HG02884 (cell line): ENCODE measurements at regions not wholly inside any gene's neighbourhood (a gene's known extent, or its start where the extent isn't known, plus 50 kb on each side); places are given as distances from the start of the nearest gene placed in this dataset.
"Not testable (repeated sequence)": the region's sequence is repeated elsewhere in the genome, so short reads cannot be mapped to it uniquely, and the experiment has no call there.

Source experiments
- ATAC-seq: cut with Tn5 transposase; IDR thresholded peaks from one replicate; pipeline ENCODE4 v1.9.1; 2021; ENCODE audit warnings: mild to moderate bottlenecking, moderate library complexity; ENCODE audit not compliant: unreplicated experiment

DNA sequence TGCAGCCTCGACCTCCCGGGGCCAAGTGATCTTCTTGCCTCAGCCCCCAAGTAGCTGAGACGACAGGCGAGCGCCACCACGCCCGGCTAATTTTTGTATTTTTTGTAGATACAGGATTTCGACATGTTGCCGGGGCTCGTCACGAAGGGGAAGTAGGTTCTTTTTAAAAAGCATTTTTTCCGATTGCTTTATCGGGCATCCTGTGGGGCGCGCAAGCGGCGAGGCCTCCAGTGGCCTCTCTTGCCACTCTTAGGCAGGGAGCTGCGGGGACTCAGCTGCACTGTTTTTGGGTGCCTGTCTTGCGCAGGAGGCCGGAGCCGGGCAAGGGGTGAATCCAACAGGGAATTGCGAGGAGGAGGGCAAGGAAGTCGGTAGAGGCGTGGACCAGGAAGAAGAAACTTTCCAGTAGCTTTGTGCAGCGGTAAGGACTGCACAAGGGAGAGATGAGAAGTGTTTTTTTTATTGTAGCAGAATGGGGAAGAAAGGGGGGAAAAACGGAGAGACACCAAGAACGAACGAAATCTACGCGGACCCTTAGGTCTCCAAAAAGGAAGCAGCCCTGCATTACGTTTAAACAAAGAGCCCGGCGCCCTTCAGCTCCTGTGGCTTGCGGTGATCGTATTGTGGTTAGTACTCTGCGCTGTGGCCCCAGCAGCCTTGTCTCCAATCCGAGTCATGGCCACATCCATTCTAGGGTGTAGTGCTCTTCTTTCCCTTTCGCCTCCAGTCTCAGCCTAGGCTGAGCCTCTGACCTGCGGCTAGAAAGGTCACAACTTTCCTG lies 164.8 kb downstream of the PPIAL4G start:
- no peak for ATAC-seq

DNA sequence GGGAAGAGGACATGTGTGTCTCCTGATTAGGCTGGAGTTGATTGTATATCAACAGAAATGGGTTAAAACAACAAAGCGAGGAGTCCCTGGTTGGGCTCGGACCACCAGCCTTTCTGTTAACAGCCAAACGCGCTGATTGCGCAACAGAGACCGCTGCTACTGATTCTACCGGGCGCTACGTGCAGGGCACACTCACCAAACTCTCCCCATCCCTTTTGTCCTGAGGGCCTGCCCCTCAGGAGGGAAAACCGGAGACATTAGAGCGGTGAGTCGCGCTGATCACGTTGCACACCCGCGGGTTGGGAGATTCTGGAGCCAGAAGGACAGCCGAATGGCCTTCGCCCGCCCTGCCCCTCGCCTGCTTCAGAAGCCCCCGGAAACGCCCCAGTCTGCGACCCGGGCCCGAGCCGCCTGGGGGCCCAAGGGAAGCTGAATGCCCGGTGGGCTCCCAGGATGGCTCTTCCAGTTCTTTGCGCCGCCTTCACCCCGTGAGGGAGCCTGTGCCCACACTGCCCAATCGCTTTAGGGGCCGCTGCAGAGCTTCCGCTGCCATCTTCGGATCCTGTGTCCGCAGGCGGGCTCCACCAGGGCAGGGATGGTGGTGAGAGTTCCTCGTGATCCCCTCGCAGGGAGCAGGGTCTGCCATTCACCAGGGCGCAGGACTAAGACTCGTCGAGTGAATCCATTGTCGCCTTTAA lies 165.4 kb upstream of the NBPF11 start:
- no peak for ATAC-seq

DNA sequence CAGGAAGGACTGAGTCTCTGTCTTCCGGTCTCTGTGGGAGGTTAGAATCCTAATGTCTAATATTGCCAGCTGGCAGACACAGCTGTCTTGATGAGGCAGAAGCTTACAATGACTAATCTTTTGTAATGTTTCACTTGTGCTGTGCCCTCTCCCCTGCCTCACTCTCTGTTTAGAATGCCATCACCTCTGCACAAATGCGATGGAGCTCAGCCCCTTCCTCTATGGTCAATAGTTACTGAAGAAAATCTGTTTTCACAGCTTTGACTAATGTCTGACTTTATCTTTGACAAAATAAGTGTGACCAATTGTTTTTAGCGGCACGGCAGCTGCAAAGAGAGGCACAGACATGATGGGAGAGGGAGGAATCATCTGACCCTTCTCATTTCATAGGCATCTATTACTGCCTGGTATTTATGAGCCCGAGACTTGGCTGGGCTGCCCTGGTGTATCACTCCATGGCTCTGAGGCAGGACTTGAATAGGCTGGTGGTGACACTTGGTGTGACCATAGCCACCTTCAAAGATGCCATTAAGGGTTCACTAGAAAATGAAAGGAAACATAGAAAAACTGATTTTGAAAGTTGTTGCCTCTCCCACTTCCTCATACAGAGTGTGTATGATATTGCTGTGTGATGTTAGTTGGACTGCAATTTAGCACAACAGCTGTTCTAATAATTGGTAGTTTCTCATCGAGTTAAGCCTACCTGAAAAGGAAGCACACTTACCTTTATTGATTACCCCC lies 163.2 kb upstream of the NBPF11 start:
- no peak for ATAC-seq

DNA sequence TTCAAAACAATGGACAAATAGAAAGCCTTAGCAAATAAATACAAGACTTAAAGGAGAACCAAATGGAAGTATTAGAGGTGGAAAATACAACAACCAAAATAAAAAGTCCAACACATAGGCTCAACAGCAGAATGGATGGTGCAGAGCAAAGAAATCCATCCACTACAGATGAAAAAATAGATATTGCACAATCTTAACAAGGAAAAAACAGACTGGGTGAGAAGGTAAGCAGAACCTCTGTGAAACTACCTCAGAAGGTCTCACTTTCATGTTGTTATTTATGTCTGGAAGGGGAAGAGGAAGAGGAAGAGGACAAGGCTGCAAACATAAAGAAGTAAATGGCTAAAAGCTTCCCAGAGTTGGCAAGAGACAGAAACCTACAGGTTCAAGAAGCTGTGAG lies 158.7 kb upstream of the NBPF11 start:
- ATAC-seq, result no peak

DNA sequence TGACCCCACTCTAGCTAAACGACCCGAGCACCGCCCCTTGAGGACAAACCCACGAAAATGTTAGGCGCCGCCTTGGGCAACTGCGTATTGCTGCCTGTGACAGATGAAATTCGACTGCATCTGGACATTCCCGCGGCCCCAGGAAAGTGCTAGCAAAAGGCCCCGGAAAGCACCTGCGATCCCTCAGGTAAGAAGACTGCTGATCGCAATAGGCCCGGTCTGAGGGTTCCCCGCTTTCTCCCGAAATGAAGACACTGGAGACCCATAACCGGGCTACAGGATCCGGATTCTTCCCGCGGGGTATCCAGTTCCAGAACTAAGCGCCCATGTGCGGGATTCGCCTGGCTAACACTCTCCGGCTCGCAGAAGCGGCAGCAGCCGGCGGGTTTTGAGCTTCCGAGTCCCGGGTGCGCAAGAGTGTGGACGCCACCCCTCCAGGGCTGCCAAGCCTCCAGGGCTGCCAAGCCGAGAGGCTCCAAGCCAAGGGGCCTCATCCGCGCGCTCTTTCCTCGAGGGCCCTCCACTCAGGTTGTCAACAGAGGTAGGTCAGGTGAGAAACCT lies 157.9 kb upstream of the NBPF11 start:
- no peak for ATAC-seq

DNA sequence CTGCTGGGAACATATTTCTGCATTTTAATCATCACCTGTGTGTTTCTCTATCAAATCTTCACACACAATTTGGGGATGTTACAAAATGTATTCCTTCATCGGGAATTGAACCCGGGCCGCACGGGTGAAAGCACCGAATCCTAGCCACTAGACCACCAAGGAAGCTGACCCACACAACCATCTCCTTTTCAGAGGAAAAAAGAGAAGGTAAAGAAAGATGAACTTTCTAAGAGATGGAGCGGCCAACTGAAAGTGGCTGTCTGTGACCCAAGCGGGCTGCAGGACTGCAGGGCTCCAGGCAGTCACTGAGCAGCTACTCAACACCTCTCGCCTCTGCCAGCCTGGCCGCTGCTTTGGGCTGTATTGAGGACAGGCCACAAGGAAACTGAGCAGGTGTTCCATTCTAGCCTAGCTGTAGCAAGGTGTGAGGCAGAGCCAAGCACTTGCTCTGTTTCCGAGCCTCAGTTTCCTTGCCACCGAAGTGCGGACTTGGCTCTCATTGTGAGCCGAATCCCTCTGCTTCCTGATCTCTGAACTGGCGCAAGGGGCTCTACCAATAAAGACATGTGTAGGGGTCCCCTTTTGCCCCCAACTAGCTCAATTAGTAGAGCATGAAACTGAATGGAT lies 156.9 kb upstream of the NBPF11 start:
- ATAC-seq, result no peak

DNA sequence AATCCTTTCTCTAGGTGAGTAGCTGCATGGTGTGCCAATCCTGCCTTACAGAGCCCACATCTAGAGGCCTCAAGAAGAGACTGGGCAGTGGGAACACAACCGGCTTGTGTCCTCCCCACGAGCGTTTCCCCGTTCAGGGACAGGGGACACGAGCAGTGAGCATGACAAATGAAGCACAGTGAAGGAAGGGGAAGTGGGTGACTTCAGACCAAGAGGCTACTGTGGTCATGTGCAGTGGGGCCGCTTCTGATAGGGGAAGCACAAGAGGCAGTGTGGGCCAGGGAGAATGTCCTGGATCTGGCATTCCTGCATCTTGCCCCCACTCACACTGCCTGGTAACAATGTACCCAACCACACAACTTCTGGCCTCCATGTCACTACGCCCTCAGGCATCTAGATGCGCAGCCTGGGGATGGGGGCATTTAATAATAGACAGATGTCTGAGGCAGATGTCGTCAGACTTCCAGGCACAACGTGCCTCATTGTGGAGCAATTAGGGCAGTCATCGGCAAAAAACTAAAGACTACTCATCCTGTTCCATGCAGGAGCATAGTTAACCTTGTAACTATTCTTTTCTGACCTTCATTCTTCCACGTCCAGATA lies 155.6 kb upstream of the NBPF11 start:
- ATAC-seq, result no peak

DNA sequence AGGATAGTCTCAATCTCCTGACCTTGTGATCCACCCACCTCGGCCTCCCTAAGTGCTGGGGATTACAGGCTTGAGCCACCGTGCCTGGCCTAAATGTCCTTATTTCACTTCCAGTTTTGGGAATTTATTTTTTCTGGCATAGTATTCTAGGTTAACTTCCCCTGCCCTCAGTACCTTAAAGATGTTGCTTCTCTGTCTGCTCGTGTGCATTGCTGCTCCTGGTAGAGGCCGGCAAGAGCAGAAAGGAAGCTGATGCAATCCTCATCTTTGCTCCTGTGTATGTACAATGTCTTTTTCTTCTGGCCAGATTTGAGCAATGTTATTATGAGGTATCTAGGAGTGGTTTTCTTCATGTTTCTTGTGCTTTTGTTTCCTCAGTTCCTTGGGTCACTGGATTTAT lies 152.9 kb upstream of the NBPF11 start:
- not testable (repeated sequence) for ATAC-seq

DNA sequence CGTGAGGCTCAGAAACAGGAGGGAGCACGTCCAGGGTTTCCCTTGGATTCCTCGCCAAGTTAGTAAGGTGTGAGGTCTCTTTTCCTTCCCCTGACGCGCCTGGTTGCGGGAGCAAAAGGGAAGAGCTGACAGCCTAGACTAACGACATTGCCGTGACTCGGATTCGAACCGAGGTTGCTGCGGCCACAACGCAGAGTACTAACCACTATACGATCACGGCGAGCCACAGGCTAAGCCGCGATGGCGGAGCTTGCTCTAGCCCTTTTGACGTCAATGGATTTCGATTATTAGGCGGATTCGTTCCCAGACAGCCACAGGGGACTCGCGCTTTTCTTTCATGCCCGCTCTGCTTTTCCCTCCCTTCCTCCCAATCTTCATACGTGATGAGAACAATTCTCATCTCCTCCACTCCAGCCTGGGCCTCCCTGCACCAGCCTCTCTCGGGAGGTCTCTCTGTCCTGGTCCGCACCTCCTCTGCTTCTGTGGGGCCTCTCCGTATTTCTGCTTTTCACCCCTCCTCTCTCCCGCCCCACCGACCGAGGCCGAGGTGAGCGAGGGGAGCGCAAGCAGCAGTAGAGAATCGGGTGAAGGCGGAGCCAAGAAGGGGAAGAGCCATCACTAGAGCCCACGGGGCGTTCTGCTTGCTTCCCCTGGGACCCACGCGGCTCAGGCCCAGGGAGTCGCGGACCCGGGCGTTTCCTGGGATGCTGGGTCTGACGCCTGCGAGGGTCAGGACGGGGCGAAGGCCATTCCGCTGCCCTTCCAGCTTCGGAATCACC lies 150.7 kb upstream of the NBPF11 start:
- ATAC-seq, result peak; percentile 82

DNA sequence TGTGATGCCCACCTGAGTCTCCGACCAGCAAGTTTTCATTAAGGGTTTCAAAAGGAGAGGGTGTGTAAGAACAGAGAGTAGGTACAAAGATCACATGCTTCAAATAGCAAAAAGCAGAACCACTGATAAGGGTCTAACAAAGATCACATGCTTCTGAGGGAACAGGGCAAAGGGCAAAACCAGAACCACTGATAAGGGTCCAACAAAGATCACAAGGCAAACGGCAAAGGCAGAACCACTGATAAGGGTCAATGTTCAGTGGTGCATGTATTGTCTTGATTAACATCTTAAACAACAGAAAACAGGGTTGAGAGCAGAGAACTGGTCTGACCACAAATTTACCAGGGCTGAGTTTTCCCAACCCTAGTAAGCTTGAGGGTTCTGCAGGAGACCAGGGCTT lies 145.8 kb upstream of the NBPF11 start:
- ATAC-seq, result not testable (repeated sequence)

DNA sequence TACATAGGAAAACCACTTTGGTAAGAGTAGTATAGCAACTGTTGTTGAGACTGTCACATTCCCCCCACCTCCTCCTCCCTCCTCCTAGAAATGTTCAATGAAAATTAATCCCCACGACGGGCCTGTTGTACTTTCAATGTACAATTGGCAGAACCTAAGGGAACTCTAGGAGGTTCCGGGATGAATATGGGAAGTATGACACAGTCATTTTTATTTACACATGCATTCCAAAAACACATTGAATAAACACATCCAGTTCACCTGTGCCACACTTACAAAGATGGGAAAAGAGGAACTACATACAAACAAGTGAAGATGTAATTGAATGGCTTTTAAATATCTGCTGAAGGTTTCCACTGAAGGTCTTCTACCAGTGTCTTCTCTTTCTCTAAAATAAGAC lies 144.4 kb upstream of the NBPF11 start:
- no peak for ATAC-seq

DNA sequence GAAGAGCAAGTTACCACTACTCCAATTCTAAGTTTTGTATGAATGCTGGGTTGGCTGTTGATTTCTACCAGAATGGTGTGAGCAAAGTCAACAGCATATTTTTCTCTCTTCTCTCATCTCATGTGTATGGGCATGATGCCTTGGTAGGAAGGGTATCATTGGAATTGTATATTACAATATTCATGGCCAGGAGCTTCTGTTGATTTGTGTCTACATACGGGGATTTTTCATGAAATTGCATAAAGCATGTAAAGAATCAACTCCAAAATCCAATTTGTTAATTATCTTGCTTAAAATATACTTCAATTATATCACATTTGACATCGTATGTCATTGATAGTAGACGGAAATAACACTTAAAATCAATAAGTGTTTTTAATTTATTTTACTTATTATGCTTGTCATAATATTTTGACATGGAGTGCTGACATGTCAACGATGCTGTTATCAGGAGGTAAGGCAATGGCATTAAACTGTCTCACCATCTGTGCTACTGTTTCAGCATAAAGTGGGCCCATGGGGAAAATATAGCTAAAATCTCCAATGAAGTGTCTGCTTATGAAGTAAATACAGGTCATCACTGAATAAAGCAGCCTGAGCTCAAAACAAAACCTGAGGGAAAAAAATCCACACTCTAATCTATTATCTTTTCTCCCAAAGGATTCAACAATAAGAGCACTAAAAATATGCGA lies 142.2 kb upstream of the NBPF11 start:
- no peak for ATAC-seq

DNA sequence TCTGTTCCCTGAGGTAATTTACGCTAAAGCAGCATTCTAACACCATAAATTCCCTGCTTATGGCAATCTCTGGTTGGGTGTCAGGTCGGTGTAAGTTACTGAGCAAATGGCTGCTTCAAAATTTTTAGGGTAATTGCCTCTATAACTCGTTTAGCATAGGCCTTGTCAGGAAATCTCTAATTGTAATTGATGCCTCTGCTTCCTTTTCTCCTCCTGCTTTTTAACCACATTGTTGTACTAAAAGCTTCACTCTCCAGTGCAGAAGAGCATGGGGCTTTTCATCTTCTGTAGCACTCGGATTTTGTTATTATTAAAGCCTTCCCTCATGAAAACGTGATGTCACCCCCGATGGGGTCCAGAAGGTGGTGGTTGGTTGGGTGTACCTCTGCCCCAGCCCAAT lies 141.6 kb upstream of the NBPF11 start:
- no peak for ATAC-seq

DNA sequence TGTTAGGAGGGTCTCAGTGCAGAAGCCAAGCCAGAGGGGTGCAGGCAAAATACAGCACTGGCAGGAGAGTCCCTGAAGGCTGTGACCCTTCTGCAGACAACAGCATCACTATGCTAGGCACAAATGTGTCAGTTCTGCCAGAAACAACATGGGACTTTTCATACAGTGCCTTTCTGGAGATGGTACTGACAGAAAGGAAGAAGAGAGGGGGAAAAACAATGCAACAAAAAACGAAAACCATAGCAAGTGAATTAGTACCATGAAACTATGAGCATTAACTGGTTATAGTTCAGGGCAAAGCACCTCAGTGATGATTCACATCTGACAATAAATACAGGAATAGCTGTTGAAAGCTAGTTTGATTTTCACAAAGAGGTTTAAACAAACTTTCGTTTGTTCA lies 140.8 kb upstream of the NBPF11 start:
- ATAC-seq, result no peak

DNA sequence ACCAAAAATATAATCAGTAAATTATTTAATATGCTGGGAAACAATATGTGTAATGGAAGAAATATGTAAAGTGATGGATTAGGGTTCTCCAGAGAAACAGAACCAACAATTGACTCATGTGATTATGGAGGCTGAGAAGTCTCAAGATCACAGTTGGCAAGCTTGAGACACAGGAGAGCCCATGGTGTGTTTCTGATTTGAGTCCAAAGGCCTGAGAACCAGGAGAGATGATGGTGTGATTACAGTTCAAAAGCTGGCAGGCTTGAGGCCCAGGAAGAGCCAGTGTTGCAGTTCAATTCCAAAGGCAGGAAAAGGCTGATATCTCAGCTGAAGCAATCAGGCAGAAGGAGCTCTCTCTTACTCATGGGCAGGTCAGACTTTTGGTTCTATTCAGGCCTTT lies 138.8 kb upstream of the NBPF11 start:
- ATAC-seq, result no peak

DNA sequence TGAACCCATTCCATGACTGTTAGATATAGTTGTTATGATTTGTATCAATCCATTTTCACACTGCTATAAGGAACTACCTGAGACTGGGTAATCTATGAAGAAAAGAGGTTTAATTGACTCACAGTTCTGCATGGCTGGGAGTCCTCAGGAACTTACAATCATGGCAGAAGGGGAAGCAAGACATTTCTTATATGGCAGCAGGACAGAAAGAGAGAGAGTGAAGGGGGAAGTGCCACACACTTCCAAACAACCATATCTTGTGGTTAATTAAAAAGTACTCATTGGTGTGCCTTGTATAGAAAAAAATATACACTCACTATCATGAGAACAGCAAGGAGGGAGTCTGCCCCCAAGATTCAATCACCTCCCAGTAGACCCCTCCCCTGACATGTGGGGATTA lies 137.6 kb upstream of the NBPF11 start:
- no peak for ATAC-seq

DNA sequence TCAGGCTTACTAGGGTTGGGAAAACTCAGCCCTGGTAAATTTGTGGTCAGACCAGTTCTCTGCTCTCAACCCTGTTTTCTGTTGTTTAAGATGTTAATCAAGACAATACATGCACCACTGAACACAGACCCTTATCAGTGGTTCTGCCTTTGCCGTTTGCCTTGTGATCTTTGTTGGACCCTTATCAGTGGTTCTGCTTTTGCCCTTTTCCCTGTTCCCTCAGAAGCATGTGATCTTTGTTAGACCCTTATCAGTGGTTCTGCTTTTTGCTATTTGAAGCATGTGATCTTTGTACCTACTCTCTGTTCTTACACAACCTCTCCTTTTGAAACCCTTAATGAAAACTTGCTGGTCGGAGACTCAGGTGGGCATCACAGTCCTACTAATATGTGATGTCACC lies 133.9 kb upstream of the NBPF11 start:
- ATAC-seq, result not testable (repeated sequence)

DNA sequence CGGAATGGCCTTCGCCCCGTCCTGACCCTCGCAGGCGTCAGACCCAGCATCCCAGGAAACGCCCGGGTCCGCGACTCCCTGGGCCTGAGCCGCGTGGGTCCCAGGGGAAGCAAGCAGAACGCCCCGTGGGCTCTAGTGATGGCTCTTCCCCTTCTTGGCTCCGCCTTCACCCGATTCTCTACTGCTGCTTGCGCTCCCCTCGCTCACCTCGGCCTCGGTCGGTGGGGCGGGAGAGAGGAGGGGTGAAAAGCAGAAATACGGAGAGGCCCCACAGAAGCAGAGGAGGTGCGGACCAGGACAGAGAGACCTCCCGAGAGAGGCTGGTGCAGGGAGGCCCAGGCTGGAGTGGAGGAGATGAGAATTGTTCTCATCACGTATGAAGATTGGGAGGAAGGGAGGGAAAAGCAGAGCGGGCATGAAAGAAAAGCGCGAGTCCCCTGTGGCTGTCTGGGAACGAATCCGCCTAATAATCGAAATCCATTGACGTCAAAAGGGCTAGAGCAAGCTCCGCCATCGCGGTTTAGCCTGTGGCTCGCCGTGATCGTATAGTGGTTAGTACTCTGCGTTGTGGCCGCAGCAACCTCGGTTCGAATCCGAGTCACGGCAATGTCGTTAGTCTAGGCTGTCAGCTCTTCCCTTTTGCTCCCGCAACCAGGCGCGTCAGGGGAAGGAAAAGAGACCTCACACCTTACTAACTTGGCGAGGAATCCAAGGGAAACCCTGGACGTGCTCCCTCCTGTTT lies 128.9 kb upstream of the NBPF11 start:
- peak; percentile 79 for ATAC-seq
